Endodermal cell (in vitro differentiated cells): ENCODE measurements at regions not wholly inside any gene's neighbourhood (a gene's known extent, or its start where the extent isn't known, plus 50 kb on each side); places are given as distances from the start of the nearest gene placed in this dataset.
"Not testable (repeated sequence)": the region's sequence is repeated elsewhere in the genome, so short reads cannot be mapped to it uniquely, and the experiment has no call there.

Source experiments
- DNase-seq: peaks from one replicate; pipeline ENCODE4 v3.0.0-alpha.2; 2017
- H3K27ac ChIP-seq: 2 replicates; pipeline ENCODE4 v1.5.1; 2013; ENCODE audit warnings: mild to moderate bottlenecking, low read depth, low read length, moderate library complexity
- H3K27me3 ChIP-seq: 2 replicates; pipeline ENCODE4 v1.6.1; 2013; ENCODE audit warnings: mild to moderate bottlenecking, low read length, moderate library complexity; ENCODE audit not compliant: insufficient read depth, control insufficient read depth, poor library complexity, severe bottlenecking
- H3K36me3 ChIP-seq: 2 replicates; pipeline ENCODE4 v1.7.0; 2013; ENCODE audit warnings: mild to moderate bottlenecking, low read length, moderate library complexity; ENCODE audit not compliant: control insufficient read depth, insufficient read depth
- H3K4me1 ChIP-seq: one replicate; pipeline ENCODE4 v1.7.0; 2013; ENCODE audit warnings: low read length; ENCODE audit not compliant: control insufficient read depth, insufficient read depth
- H3K4me3 ChIP-seq: 2 replicates; pipeline ENCODE4 v1.5.1; 2013; ENCODE audit warnings: mild to moderate bottlenecking, low read length, moderate library complexity
- H3K9ac ChIP-seq: 2 replicates; pipeline ENCODE4 v1.6.1; 2013; ENCODE audit warnings: mild to moderate bottlenecking, low read length, moderate library complexity; ENCODE audit not compliant: poor library complexity, severe bottlenecking; ENCODE audit errors: extremely low read depth
- H3K9me3 ChIP-seq: 2 replicates; pipeline ENCODE4 v1.6.1; 2013; ENCODE audit warnings: mild to moderate bottlenecking, low read length, moderate library complexity; ENCODE audit not compliant: control insufficient read depth
- H3K27ac Mint-ChIP-seq: 2 replicates; pipeline ENCODE4 v1.8.0; 2020; ENCODE audit warnings: mixed read lengths
- H3K27me3 Mint-ChIP-seq: 2 replicates; pipeline ENCODE4 v1.8.0; 2021; ENCODE audit warnings: mild to moderate bottlenecking, mixed read lengths; ENCODE audit not compliant: insufficient read depth
- H3K36me3 Mint-ChIP-seq: 2 replicates; pipeline ENCODE4 v1.8.0; 2020; ENCODE audit warnings: low read depth, mixed read lengths
- H3K4me1 Mint-ChIP-seq: 2 replicates; pipeline ENCODE4 v1.8.0; 2020; ENCODE audit warnings: mixed read lengths
- H3K4me3 Mint-ChIP-seq: 2 replicates; pipeline ENCODE4 v1.8.0; 2020; ENCODE audit warnings: mild to moderate bottlenecking, moderate library complexity, mixed read lengths
- H3K9me3 Mint-ChIP-seq: 2 replicates; pipeline ENCODE4 v1.8.0; 2020; ENCODE audit warnings: mild to moderate bottlenecking, mixed read lengths
- WGBS, 2 experiments: methylation state at CpG; one replicate each; pipeline versions ENCODE4 v1.1.5 to v1.1.7; 2013; ENCODE audit warnings: missing lambda C conversion rate in 2 of 2, mixed read lengths in 1 of 2; ENCODE audit not compliant: insufficient coverage in 1 of 2, insufficient read length in 1 of 2; 5-methylcytosine and 5-hydroxymethylcytosine counted together
- TF ChIP-seq, protein P1 (sequence below): fragments of 200-600 bp; sonication (generic); conservative IDR thresholded peaks from 2 replicates; pipeline ENCODE4 v1.5.0; 2021; ENCODE audit warnings: antibody characterized with exemption, mild to moderate bottlenecking

DNA sequence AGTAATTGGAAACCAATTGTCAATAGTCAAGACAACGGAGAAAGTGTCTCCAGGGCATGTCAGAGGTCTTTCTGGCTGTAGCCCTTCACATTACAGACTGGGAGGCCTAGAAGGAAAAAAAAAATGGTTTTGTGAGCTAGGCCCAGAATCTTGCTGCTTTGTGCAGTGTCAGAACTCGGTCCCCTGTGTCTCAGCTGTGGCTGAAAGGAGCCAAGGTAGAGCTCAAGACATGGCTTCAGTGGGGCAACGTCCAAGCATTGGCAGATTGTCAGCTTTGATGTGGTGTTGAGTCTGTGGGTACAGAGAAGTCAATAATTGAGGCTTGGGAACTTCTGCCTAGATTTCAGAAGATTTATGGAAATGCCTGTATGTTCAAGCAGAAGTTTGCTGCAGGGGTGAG, 103.0 kb downstream of the UGT2B28 start:
- Mint-ChIP-seq H3K4me3 (no peak overlapping the region), H3K27me3 (no peaks in the 10 kb centered on the region), H3K36me3 (no peaks in the 10 kb centered on the region), H3K27ac (no peak overlapping the region), H3K4me1 (no peaks in the 10 kb centered on the region), H3K9me3 (no peaks in the 10 kb centered on the region)
- Histone ChIP-seq H3K4me3 (no peak overlapping the region), H3K9me3 (no peaks in the 10 kb centered on the region), H3K36me3 (no peaks in the 10 kb centered on the region), H3K27me3 (no peaks in the 10 kb centered on the region), H3K27ac (no peak overlapping the region), H3K9ac (no peak overlapping the region), H3K4me1 (no peaks in the 10 kb centered on the region)
- TF ChIP-seq, protein P1, sequence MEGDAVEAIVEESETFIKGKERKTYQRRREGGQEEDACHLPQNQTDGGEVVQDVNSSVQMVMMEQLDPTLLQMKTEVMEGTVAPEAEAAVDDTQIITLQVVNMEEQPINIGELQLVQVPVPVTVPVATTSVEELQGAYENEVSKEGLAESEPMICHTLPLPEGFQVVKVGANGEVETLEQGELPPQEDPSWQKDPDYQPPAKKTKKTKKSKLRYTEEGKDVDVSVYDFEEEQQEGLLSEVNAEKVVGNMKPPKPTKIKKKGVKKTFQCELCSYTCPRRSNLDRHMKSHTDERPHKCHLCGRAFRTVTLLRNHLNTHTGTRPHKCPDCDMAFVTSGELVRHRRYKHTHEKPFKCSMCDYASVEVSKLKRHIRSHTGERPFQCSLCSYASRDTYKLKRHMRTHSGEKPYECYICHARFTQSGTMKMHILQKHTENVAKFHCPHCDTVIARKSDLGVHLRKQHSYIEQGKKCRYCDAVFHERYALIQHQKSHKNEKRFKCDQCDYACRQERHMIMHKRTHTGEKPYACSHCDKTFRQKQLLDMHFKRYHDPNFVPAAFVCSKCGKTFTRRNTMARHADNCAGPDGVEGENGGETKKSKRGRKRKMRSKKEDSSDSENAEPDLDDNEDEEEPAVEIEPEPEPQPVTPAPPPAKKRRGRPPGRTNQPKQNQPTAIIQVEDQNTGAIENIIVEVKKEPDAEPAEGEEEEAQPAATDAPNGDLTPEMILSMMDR: no peak
- no peak for DNase-seq
- 91 to 95% methylated on average over 3 of the region's 3 CpGs for WGBS, 2 experiments

DNA sequence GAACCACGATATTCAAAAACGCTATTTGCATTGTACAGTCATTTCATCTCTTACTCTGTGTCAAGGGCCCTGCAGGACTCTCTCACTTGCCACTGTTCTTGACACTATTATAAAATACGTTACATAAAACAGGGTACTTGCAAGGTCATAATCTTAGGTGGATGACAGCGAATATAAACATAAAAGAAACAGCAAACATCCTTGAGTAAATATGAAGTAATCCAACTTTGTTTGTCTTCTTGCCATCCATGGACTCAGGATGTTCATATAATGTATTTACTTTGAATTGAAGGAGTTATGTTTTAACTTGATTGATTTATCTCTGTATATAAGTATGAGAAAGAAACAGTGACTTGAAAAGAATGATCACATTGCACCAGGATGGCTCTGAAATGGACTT, 106.6 kb downstream of the UGT2B4 start:
- H3K36me3 ChIP-seq, H3K9me3 ChIP-seq, H3K27me3 Mint-ChIP-seq, H3K27me3 ChIP-seq, DNase-seq, H3K27ac ChIP-seq, H3K4me1 ChIP-seq, H3K4me1 Mint-ChIP-seq, H3K9ac ChIP-seq, H3K27ac Mint-ChIP-seq, H3K4me3 ChIP-seq, H3K36me3 Mint-ChIP-seq, H3K9me3 Mint-ChIP-seq, H3K4me3 Mint-ChIP-seq: not testable (repeated sequence)
- 90 to 95% methylated on average over 2 to 4 of the region's 4 CpGs for WGBS, 2 experiments

DNA sequence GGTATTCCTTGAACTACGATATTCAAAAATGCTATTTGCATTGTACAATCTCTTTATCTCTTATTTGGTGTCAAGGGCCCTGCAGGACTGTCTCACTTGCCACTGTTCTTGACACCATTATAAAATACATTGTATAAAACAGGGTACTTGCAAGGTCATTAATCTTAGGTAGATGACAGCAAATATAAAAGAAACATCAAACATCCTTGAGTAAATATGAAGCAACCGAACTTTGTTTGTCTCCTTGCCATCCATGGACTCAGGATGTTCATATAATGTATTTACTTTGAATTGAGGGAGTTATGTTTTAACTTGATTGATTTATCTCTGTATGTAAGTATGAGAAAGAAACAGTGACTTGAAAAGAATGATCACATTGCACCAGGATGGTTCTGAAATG, 87.3 kb downstream of the UGT2B4 start:
- TF ChIP-seq, protein P1: no peak
- no peak for DNase-seq
- no peaks in the 10 kb centered on the region for H3K9me3 Mint-ChIP-seq
- WGBS, 2 experiments: 92% methylated on average over 1 of the region's 2 CpGs; no CpG with 5 or more reads in 1 of the 2 experiments
- no peak overlapping the region for H3K4me3 Mint-ChIP-seq
- no peaks in the 10 kb centered on the region for H3K36me3 Mint-ChIP-seq
- H3K36me3 ChIP-seq: no peaks in the 10 kb centered on the region
- H3K27me3 Mint-ChIP-seq: no peaks in the 10 kb centered on the region
- H3K27me3 ChIP-seq: no peaks in the 10 kb centered on the region
- peaks cover 3% of the 10 kb centered on the region for H3K4me1 Mint-ChIP-seq
- H3K9ac ChIP-seq: no peak overlapping the region
- H3K4me1 ChIP-seq: no peaks in the 10 kb centered on the region
- H3K4me3 ChIP-seq: no peak overlapping the region
- H3K9me3 ChIP-seq: no peaks in the 10 kb centered on the region
- H3K27ac Mint-ChIP-seq: no peak overlapping the region
- no peak overlapping the region for H3K27ac ChIP-seq

DNA sequence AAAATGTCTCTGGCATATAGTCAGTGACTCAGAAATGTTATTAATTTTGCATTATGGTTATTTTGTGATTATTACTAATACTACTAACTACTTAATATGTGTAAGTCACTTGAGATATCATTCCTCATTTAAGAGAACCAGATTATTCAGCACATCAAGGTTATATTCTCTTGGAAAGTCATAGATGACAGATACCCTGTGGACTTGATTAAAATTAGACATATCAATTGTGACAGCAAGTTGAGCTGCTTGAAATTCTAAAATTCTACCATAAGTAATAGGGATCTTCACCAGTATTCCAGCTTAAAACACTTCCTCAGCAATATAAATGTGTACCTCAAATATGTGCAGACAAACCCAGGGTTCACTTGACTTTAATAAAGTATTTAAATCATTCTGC, 83.7 kb downstream of the UGT2B4 start:
- H3K27ac ChIP-seq, H3K4me3 Mint-ChIP-seq, H3K4me1 Mint-ChIP-seq, H3K4me3 ChIP-seq, H3K4me1 ChIP-seq, H3K36me3 ChIP-seq, H3K27me3 ChIP-seq, H3K9me3 ChIP-seq, H3K9me3 Mint-ChIP-seq, H3K9ac ChIP-seq, DNase-seq, H3K36me3 Mint-ChIP-seq, H3K27ac Mint-ChIP-seq, H3K27me3 Mint-ChIP-seq: not testable (repeated sequence)

DNA sequence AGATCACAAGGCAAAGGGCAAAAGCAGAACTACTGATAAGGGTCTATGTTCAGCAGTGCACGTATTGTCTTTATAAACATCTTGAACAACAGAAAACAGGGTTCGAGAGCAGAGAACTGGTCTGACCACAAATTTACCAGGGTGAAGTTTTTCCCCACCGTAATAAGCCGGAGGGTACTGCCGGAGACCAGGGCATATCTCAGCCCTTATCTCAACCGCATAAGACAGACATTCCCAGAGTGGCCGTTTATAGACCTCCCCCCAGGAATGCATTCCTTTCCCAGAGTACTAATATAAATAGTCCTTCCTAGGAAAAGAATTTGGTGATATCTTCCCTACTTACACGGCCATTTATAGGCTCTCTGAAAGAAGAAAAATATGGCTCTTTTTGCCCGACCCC, 71.0 kb downstream of the UGT2B4 start:
- not testable (repeated sequence) for H3K27me3 ChIP-seq, H3K4me1 ChIP-seq, H3K9ac ChIP-seq, DNase-seq, H3K36me3 Mint-ChIP-seq, H3K36me3 ChIP-seq, H3K4me1 Mint-ChIP-seq, H3K4me3 ChIP-seq, H3K27me3 Mint-ChIP-seq, H3K27ac Mint-ChIP-seq, H3K27ac ChIP-seq, H3K4me3 Mint-ChIP-seq
- WGBS, 2 experiments: 86 to 94% methylated on average over 8 to 9 of the region's 9 CpGs
- H3K9me3 ChIP-seq: peaks cover 15% of the 10 kb centered on the region
- H3K9me3 Mint-ChIP-seq: peaks cover 21% of the 10 kb centered on the region
